HepG2 (cell line): ENCODE measurements at regions not wholly inside any gene's neighbourhood (a gene's known extent, or its start where the extent isn't known, plus 50 kb on each side); places are given as distances from the start of the nearest gene placed in this dataset.

Experiments used
- ATAC-seq: fragments of 200-7000 bp; cut with Tn5 transposase; 3 replicates; pipeline ENCODE4 v1.9.1; 2020; ENCODE audit warnings: mild to moderate bottlenecking, moderate library complexity
- BruUV-seq: library from RNA; stranded (reverse); fragments of 400-500 nt; replicated peaks from 2 replicates; lab custom pipeline; 2021; lab: Mats Ljungman, UMichigan
- CTCF ChIA-PET: fragments of 300-600 bp; formaldehyde crosslinking; extraction: SDS; loops from one replicate; lab custom pipeline; 2021; ENCODE audit warnings: low total read pairs, inconsistent platforms, low intra/inter-chr PET ratio; lab: Yijun Ruan, JAX
- POLR2A ChIA-PET: fragments of 350-600 bp; sonication (Branson Sonifier 250); formaldehyde crosslinking; loops from one replicate; lab custom pipeline; 2020; ENCODE audit warnings: antibody characterized with exemption, inconsistent platforms; lab: Yijun Ruan, JAX
- DNase-seq: peaks from one replicate; pipeline ENCODE4 v3.0.0-alpha.2; 2015; ENCODE audit warnings: low spot score
- FAIRE-seq: peaks from 3 replicates; lab custom pipeline; 2011; peaks lifted over from hg19 to GRCh38; lab: Jason Lieb, UNC
- H2AFZ ChIP-seq: one replicate; pipeline ENCODE4 v1.6.1; 2011; ENCODE audit warnings: low read length, inconsistent platforms
- H3K27ac ChIP-seq: fragments of 300-600 bp; 3 replicates; pipeline ENCODE4 v1.8.0; 2011; ENCODE audit warnings: mixed run types, mild to moderate bottlenecking, mixed read lengths, low read length, inconsistent platforms; ENCODE audit not compliant: insufficient read depth; ENCODE audit errors: extremely low read length
- H3K27me3 ChIP-seq, 2 experiments: fragments of 200-600 bp in 1 of 2; 2 replicates in 1 of 2; 3 replicates in 1 of 2; pipeline versions ENCODE4 v1.6.0 to v1.8.0; 2011; ENCODE audit warnings: low read length in 2 of 2, mild to moderate bottlenecking in 2 of 2, moderate library complexity in 2 of 2, inconsistent platforms in 1 of 2; ENCODE audit not compliant: insufficient read depth in 2 of 2, control insufficient read depth in 1 of 2
- H3K36me3 ChIP-seq, 2 experiments: fragments of 200-600 bp in 1 of 2; replicated peaks in 1 of 2; 2 replicates in 1 of 2; 3 replicates in 1 of 2; pipeline versions ENCODE4 v1.5.1 to v1.8.0; 2011; ENCODE audit warnings: low read length in 2 of 2, inconsistent platforms in 1 of 2; ENCODE audit not compliant: insufficient read depth in 2 of 2, control insufficient read depth in 1 of 2
- H3K4me1 ChIP-seq: 2 replicates; pipeline ENCODE4 v1.5.1; 2012; ENCODE audit warnings: low read length, inconsistent platforms; ENCODE audit not compliant: insufficient read depth
- H3K4me2 ChIP-seq: 2 replicates; pipeline ENCODE4 v1.6.0; 2011; ENCODE audit warnings: low read depth, low read length, inconsistent platforms
- H3K4me3 ChIP-seq, 3 experiments: fragments of 200-600 bp in 1 of 3; sonication (generic), shearing (Covaris generic) in 1 of 3; replicated peaks in 1 of 3; 2 replicates each; pipeline ENCODE4 v1.5.1; 2011 to 2016; ENCODE audit warnings: low read length in 3 of 3, inconsistent platforms in 2 of 3, low read depth in 2 of 3, mild to moderate bottlenecking in 2 of 3, control low read depth in 1 of 3, mixed read lengths in 1 of 3; ENCODE audit not compliant: insufficient read depth in 1 of 3
- H3K79me2 ChIP-seq: one replicate; pipeline ENCODE4 v1.6.1; 2011; ENCODE audit warnings: low read length, inconsistent platforms; ENCODE audit not compliant: insufficient read depth
- H3K9ac ChIP-seq: 2 replicates; pipeline ENCODE4 v1.6.0; 2011; ENCODE audit warnings: mild to moderate bottlenecking, low read depth, low read length, inconsistent platforms; ENCODE audit not compliant: insufficient read depth
- H3K9me3 ChIP-seq: 2 replicates; pipeline ENCODE4 v1.5.1; 2012; ENCODE audit warnings: mild to moderate bottlenecking, low read length
- H4K20me1 ChIP-seq: 2 replicates; pipeline ENCODE4 v1.6.0; 2011; ENCODE audit warnings: inconsistent platforms, mild to moderate bottlenecking, low read length, moderate library complexity; ENCODE audit not compliant: insufficient read depth
- CCAR2 ChIP-seq: fragments of 200-400 bp; formaldehyde crosslinking; optimal IDR thresholded peaks from 2 replicates; pipeline ENCODE3; 2018; ENCODE audit warnings: low read depth, mild to moderate bottlenecking, low read length, moderate library complexity
- NAIF1 ChIP-seq: sonication (generic); formaldehyde crosslinking; IDR thresholded peaks from 2 replicates; pipeline ENCODE4 v1.5.0; 2020; ENCODE audit warnings: mild to moderate bottlenecking, missing genetic modification reagents, borderline replicate concordance
- PCBP1 ChIP-seq: fragments of 200-400 bp; formaldehyde crosslinking; IDR thresholded peaks from 2 replicates; pipeline ENCODE4 v1.6.1; 2017; ENCODE audit warnings: mild to moderate bottlenecking, low read depth, low read length, borderline replicate concordance
- ZNF337 ChIP-seq: sonication (generic); formaldehyde crosslinking; IDR thresholded peaks from 2 replicates; pipeline ENCODE4 v1.5.1; 2020; ENCODE audit warnings: missing genetic modification reagents, low read depth, mild to moderate bottlenecking, borderline replicate concordance
- ZNF816 ChIP-seq: sonication (generic); formaldehyde crosslinking; IDR thresholded peaks from 2 replicates; pipeline ENCODE4 v1.8.0; 2022; ENCODE audit warnings: missing genetic modification reagents, mild to moderate bottlenecking, borderline replicate concordance
- WGBS: methylation state at CpG from one replicate; pipeline ENCODE4 v1.1.6; 2017; ENCODE audit warnings: low lambda C conversion rate; 5-methylcytosine and 5-hydroxymethylcytosine counted together
- in situ Hi-C: cut with HindIII; loops from 2 replicates; pipeline ENCODE4 v1.10.0; 2017; ENCODE audit warnings: low pct_unique_long_range_greater_than_20kb; ENCODE audit not compliant: extremely low pct_ligation_motif_present
- intact Hi-C: fragments of 100-400 bp; cut with micrococcal nuclease; formaldehyde crosslinking; loops from one replicate; pipeline ENCODE4 v1.10.0; 2022; ENCODE audit not compliant: unreplicated experiment
- TF ChIP-seq, protein P1 (sequence below): sonication (generic); formaldehyde crosslinking; IDR thresholded peaks from 2 replicates; pipeline ENCODE4 v1.9.0; 2021; ENCODE audit warnings: mild to moderate bottlenecking, missing genetic modification reagents
- TF ChIP-seq, protein P2 (sequence below): sonication (generic); formaldehyde crosslinking; IDR thresholded peaks from 2 replicates; pipeline ENCODE4 v1.4.0; 2020; ENCODE audit warnings: missing genetic modification reagents, mild to moderate bottlenecking, borderline replicate concordance

DNA sequence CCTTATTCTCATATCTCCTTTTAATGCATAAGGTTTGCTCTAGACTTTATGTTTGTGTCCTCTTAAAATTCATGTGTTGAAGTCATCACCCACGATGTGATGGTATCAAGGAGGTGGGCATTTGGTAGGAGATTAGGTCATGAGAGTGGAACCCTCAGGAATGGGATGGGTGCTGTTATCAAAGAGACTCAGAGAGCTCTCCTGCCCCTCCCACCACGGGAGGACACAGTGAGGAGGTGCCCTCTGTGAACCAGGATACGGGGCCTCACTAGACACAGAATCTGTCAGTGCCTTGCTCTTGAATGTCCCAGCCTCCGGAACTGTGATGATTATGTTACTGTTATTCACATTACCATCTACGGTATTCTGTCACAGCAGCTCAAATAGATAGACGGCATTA, 359.0 kb downstream of the IRX1 start:
- in situ Hi-C loops, result no loop called here
- no peak overlapping the region for H3K4me3 ChIP-seq
- intact Hi-C loops, result no loop called here
- no TSS peak for BruUV-seq
- FAIRE-seq, result no peak
- ChIA-PET CTCF (no interaction called here), POLR2A (no interaction called here)
- no peaks in the 10 kb centered on the region for H3K36me3 ChIP-seq
- 6% methylated on average over 4 of the region's 6 CpGs for WGBS
- DNase-seq, result no peak
- no peaks in the 10 kb centered on the region for H3K27me3 ChIP-seq
- ATAC-seq, result no peak
- no peak overlapping the region for H2AFZ ChIP-seq
- H3K9me3 ChIP-seq, result peaks cover 95% of the 10 kb centered on the region
- no peak overlapping the region for H3K27ac ChIP-seq
- TF ChIP-seq, protein P1, sequence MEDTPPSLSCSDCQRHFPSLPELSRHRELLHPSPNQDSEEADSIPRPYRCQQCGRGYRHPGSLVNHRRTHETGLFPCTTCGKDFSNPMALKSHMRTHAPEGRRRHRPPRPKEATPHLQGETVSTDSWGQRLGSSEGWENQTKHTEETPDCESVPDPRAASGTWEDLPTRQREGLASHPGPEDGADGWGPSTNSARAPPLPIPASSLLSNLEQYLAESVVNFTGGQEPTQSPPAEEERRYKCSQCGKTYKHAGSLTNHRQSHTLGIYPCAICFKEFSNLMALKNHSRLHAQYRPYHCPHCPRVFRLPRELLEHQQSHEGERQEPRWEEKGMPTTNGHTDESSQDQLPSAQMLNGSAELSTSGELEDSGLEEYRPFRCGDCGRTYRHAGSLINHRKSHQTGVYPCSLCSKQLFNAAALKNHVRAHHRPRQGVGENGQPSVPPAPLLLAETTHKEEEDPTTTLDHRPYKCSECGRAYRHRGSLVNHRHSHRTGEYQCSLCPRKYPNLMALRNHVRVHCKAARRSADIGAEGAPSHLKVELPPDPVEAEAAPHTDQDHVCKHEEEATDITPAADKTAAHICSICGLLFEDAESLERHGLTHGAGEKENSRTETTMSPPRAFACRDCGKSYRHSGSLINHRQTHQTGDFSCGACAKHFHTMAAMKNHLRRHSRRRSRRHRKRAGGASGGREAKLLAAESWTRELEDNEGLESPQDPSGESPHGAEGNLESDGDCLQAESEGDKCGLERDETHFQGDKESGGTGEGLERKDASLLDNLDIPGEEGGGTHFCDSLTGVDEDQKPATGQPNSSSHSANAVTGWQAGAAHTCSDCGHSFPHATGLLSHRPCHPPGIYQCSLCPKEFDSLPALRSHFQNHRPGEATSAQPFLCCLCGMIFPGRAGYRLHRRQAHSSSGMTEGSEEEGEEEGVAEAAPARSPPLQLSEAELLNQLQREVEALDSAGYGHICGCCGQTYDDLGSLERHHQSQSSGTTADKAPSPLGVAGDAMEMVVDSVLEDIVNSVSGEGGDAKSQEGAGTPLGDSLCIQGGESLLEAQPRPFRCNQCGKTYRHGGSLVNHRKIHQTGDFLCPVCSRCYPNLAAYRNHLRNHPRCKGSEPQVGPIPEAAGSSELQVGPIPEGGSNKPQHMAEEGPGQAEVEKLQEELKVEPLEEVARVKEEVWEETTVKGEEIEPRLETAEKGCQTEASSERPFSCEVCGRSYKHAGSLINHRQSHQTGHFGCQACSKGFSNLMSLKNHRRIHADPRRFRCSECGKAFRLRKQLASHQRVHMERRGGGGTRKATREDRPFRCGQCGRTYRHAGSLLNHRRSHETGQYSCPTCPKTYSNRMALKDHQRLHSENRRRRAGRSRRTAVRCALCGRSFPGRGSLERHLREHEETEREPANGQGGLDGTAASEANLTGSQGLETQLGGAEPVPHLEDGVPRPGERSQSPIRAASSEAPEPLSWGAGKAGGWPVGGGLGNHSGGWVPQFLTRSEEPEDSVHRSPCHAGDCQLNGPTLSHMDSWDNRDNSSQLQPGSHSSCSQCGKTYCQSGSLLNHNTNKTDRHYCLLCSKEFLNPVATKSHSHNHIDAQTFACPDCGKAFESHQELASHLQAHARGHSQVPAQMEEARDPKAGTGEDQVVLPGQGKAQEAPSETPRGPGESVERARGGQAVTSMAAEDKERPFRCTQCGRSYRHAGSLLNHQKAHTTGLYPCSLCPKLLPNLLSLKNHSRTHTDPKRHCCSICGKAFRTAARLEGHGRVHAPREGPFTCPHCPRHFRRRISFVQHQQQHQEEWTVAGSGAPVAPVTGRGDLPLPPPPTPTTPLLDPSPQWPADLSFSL, result no peak
- TF ChIP-seq ZNF816 (CRISPR knock-in tag), result no peak
- no peak for TF ChIP-seq PCBP1
- no peak for TF ChIP-seq NAIF1 (CRISPR knock-in tag)
- no peak for TF ChIP-seq ZNF337 (CRISPR knock-in tag)
- TF ChIP-seq, protein P2, sequence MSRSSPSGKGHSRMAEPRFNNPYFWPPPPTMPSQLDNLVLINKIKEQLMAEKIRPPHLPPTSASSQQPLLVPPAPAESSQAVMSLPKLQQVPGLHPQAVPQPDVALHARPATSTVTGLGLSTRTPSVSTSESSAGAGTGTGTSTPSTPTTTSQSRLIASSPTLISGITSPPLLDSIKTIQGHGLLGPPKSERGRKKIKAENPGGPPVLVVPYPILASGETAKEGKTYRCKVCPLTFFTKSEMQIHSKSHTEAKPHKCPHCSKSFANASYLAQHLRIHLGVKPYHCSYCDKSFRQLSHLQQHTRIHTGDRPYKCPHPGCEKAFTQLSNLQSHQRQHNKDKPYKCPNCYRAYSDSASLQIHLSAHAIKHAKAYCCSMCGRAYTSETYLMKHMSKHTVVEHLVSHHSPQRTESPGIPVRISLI (CRISPR knock-in tag), result no peak
- TF ChIP-seq CCAR2, result no peak
- no peaks in the 10 kb centered on the region for H4K20me1 ChIP-seq
- no peaks in the 10 kb centered on the region for H3K4me1 ChIP-seq
- H3K79me2 ChIP-seq, result no peaks in the 10 kb centered on the region
- no peak overlapping the region for H3K9ac ChIP-seq
- no peak overlapping the region for H3K4me2 ChIP-seq
